Neural crest cell (in vitro differentiated cells): ENCODE measurements at regions not wholly inside any gene's neighbourhood (a gene's known extent, or its start where the extent isn't known, plus 50 kb on each side); places are given as distances from the start of the nearest gene placed in this dataset.
A peak's percentile ranks its signal among the peaks of the same experiment; 100 is the strongest.
"Not testable (repeated sequence)": the region's sequence is repeated elsewhere in the genome, so short reads cannot be mapped to it uniquely, and the experiment has no call there.

ENCODE experiments used
- DNase-seq: peaks from one replicate; pipeline ENCODE4 v3.0.0; 2021; ENCODE audit warnings: low read depth, mixed read lengths, low spot score
- H3K27ac Mint-ChIP-seq: one replicate; pipeline ENCODE4 v1.8.0; 2021; ENCODE audit warnings: mild to moderate bottlenecking, mixed read lengths; ENCODE audit not compliant: unreplicated experiment
- H3K27me3 Mint-ChIP-seq: 2 replicates; pipeline ENCODE4 v1.8.0; 2021; ENCODE audit warnings: low read depth, mild to moderate bottlenecking, mixed read lengths
- H3K36me3 Mint-ChIP-seq: 2 replicates; pipeline ENCODE4 v1.8.0; 2021; ENCODE audit warnings: low read depth, mild to moderate bottlenecking, mixed read lengths
- H3K4me1 Mint-ChIP-seq: 2 replicates; pipeline ENCODE4 v1.8.0; 2021; ENCODE audit warnings: mixed read lengths
- H3K4me3 Mint-ChIP-seq: one replicate; pipeline ENCODE4 v1.8.0; 2021; ENCODE audit warnings: mild to moderate bottlenecking, mixed read lengths
- H3K9me3 Mint-ChIP-seq: 2 replicates; pipeline ENCODE4 v1.8.0; 2021; ENCODE audit warnings: mixed read lengths
- CTCF ChIP-seq: fragments of 200-600 bp; sonication (generic); conservative IDR thresholded peaks from 2 replicates; pipeline ENCODE4 v1.5.0; 2021; ENCODE audit warnings: antibody characterized with exemption, mild to moderate bottlenecking

DNA sequence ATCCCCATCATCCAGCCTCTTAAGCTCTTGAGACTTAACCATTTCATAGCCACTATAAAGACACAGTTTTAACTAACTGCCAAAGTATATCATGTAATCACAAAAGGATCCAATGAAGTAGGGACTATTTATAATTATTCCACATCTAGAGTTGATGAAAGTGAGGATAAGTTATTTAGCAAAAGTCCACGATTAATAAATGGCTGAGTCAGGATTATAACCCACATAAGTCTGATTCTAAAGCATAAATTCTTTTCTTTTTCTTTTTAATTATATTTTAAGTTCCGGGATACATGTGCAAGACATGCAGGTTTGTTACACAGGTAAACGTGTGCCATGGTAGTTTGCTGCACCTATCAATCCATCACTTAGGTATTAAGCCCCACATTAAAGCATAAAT lies 166.1 kb downstream of the PPP1R3A start:
- no peak overlapping the region for H3K4me3 Mint-ChIP-seq
- H3K9me3 Mint-ChIP-seq, result peaks cover 7% of the 10 kb centered on the region
- no peaks in the 10 kb centered on the region for H3K4me1 Mint-ChIP-seq
- H3K27me3 Mint-ChIP-seq, result peaks cover 11% of the 10 kb centered on the region
- no peak for DNase-seq
- no peak for TF ChIP-seq CTCF
- H3K27ac Mint-ChIP-seq, result no peak overlapping the region
- no peaks in the 10 kb centered on the region for H3K36me3 Mint-ChIP-seq

GRCh38 chr7:113752289-113752688 lies 166.5 kb downstream of the PPP1R3A start:
- Mint-ChIP-seq H3K4me1 (no peaks in the 10 kb centered on the region), H3K9me3 (peaks cover 3% of the 10 kb centered on the region), H3K36me3 (no peaks in the 10 kb centered on the region), H3K27me3 (peaks cover 11% of the 10 kb centered on the region), H3K27ac (no peak overlapping the region), H3K4me3 (no peak overlapping the region)
- TF ChIP-seq CTCF, result no peak
- DNase-seq, result no peak

DNA sequence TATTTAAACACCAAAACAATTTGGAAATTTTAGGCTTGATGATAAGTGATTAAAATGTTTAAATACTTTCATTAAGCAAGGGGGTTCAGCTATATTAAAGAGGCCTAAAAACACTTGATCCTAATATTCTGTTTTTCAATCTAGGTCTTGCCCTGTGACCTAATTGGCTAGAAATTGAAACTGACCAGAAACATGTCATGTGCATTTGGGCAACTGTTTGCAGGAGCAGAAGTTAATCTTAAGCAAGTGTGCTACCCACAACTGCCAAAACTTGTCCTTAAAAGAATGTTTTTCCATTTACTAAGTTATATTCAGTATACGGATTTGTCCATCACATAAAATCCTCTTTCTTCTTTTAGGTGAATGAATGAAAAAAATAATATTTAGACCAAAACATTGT lies 167.3 kb downstream of the PPP1R3A start:
- no peak for DNase-seq
- TF ChIP-seq CTCF, result no peak
- Mint-ChIP-seq H3K36me3 (no peaks in the 10 kb centered on the region), H3K27me3 (peaks cover 11% of the 10 kb centered on the region), H3K4me1 (no peaks in the 10 kb centered on the region), H3K9me3 (no peaks in the 10 kb centered on the region), H3K27ac (no peak overlapping the region), H3K4me3 (no peak overlapping the region)

DNA sequence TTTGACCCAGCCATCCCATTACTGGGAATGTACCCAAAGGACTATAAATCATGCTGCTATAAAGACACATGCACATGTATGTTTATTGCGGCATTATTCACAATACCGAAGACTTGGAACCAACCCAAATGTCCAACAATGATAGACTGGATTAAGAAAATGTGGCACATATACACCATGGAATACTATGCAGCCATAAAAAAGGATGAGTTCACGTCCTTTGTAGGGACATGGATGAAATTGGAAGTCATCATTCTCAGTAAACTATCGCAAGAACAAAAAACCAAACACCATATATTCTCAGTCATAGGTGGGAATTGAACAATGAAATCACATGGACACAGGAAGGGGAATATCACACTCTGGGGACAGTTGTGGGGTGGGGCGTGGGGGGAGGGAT lies 170.4 kb downstream of the PPP1R3A start:
- not testable (repeated sequence) for DNase-seq, H3K27ac Mint-ChIP-seq, H3K4me1 Mint-ChIP-seq, H3K9me3 Mint-ChIP-seq, H3K36me3 Mint-ChIP-seq, H3K4me3 Mint-ChIP-seq
- H3K27me3 Mint-ChIP-seq, result peaks cover 11% of the 10 kb centered on the region

GRCh38 chr7:113742946-113743431 lies 175.8 kb downstream of the PPP1R3A start:
- DNase-seq, H3K36me3 Mint-ChIP-seq, H3K27me3 Mint-ChIP-seq, H3K4me1 Mint-ChIP-seq, H3K4me3 Mint-ChIP-seq, H3K9me3 Mint-ChIP-seq: not testable (repeated sequence)
- H3K27ac Mint-ChIP-seq, result peak overlapping the region; percentile 19

DNA sequence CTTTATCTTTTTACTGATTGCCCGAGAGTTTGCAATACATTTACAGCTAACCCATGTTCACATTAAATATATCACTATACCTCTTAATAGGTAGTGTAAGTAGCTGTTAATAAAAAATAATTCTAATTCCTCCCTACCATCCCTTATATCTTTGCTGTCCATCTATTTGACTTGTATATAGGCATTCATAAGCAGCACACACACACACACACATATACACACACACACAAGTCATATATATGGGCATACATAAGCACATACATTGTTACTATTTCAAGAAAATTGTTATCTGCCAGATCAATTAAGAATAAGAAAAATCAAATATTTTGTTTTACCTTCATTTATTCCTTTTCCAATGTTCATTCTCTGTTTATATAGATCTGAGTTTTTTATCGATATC lies 176.4 kb downstream of the PPP1R3A start:
- no peak overlapping the region for H3K4me3 Mint-ChIP-seq
- DNase-seq, result no peak
- TF ChIP-seq CTCF, result no peak
- H3K27ac Mint-ChIP-seq, result no peak overlapping the region
- H3K4me1 Mint-ChIP-seq, result no peaks in the 10 kb centered on the region
- H3K27me3 Mint-ChIP-seq, result no peaks in the 10 kb centered on the region
- H3K9me3 Mint-ChIP-seq, result peaks cover 2% of the 10 kb centered on the region
- no peaks in the 10 kb centered on the region for H3K36me3 Mint-ChIP-seq

DNA sequence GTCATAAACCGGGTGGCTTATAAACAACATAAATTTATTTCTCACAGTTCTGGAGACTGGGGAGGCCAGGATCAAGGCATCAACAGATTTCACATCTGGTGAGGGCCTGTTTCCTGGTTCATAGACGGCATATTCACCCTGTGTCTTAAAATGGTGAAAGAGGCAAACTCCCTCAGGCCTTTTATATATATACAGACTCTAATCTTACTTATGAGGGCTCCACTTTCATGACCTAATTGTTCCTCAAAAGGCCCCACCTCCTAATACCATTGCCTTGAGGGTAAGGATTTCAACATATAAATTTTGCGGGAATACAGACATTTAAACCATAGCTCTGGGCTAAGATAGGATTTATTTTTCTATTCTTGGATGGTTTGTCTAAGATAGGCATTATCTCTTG lies 187.2 kb downstream of the PPP1R3A start:
- H3K27ac Mint-ChIP-seq, result no peak overlapping the region
- no peaks in the 10 kb centered on the region for H3K9me3 Mint-ChIP-seq
- no peak for DNase-seq
- no peak for TF ChIP-seq CTCF
- no peaks in the 10 kb centered on the region for H3K36me3 Mint-ChIP-seq
- H3K27me3 Mint-ChIP-seq, result peaks cover 11% of the 10 kb centered on the region
- no peaks in the 10 kb centered on the region for H3K4me1 Mint-ChIP-seq
- no peak overlapping the region for H3K4me3 Mint-ChIP-seq
